ENCODE measurements at regions not wholly inside any gene's neighbourhood (a gene's known extent, or its start where the extent isn't known, plus 50 kb on each side); places are given as distances from the start of the nearest gene placed in this dataset.
A peak's percentile ranks its signal among the peaks of the same experiment; 100 is the strongest.

DNA sequence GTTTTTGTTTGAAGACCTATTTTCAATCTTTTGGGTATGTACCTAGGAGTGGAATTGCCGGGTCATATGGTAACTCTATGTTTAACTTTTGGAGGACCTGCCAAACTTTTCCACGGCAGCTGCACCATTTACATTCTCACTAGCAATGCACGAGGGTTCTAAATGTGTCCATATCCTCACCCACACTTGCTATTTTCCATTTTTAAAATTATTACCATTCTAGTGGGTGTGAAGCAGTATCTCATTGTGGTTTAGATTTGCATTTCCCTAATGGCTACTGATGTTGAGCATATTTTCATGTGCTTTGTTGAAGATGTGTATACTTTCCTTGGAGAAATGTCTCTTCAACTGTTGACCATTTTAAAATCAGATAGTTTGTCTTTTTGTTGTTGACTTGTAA is 60.3 kb upstream of the HAPSTR1 start:
- H4K20me1 ChIP-seq (ENCODE audit: insufficient read depth, low read length), result no peaks in the 10 kb centered on the region
- no peaks in the 10 kb centered on the region for H3K79me2 ChIP-seq (ENCODE audit: insufficient read depth, low read length)
- no peaks in the 10 kb centered on the region for H3K36me3 Mint-ChIP-seq
- H3K9me3 Mint-ChIP-seq, result peaks cover 3 to 6% (median 4%) of the 10 kb centered on the region in 7 donors
- H3K4me1 ChIP-seq (ENCODE audit: control insufficient read depth in 1 of 2, insufficient read depth in 2 of 2, low read length in 2 of 2), result no peaks in the 10 kb centered on the region
- H3K4me3 ChIP-seq (replicated peaks in 1 of 3; ENCODE audit: low read depth in 2 of 3, low read length in 3 of 3), result no peak overlapping the region
- no peak overlapping the region for H3K4me3 Mint-ChIP-seq
- H3K4me1 Mint-ChIP-seq, result peaks cover 1% of the 10 kb centered on the region
- no peaks in the 10 kb centered on the region for H3K36me3 ChIP-seq (replicated peaks in 1 of 2; ENCODE audit: control insufficient read depth in 1 of 2, insufficient read depth in 2 of 2, low read length in 2 of 2)
- no peak overlapping the region for H3K9ac ChIP-seq (ENCODE audit: insufficient read depth, low read length, poor library complexity, severe bottlenecking)
- no peak overlapping the region for H2AFZ ChIP-seq (ENCODE audit: insufficient read depth, low read depth, low read length, poor library complexity, severe bottlenecking)
- WGBS (ENCODE audit: insufficient coverage), result no CpG with 5 or more reads among the region's 3 CpGs
- no peak overlapping the region for H3K27ac Mint-ChIP-seq
- no peaks in the 10 kb centered on the region for H3K27me3 ChIP-seq (ENCODE audit: control insufficient read depth in 2 of 2, insufficient read depth in 2 of 2, low read length in 2 of 2)
- TF ChIP-seq, protein P1, sequence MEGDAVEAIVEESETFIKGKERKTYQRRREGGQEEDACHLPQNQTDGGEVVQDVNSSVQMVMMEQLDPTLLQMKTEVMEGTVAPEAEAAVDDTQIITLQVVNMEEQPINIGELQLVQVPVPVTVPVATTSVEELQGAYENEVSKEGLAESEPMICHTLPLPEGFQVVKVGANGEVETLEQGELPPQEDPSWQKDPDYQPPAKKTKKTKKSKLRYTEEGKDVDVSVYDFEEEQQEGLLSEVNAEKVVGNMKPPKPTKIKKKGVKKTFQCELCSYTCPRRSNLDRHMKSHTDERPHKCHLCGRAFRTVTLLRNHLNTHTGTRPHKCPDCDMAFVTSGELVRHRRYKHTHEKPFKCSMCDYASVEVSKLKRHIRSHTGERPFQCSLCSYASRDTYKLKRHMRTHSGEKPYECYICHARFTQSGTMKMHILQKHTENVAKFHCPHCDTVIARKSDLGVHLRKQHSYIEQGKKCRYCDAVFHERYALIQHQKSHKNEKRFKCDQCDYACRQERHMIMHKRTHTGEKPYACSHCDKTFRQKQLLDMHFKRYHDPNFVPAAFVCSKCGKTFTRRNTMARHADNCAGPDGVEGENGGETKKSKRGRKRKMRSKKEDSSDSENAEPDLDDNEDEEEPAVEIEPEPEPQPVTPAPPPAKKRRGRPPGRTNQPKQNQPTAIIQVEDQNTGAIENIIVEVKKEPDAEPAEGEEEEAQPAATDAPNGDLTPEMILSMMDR (IDR thresholded peaks at IDR 0.05), result no peak
- intact Hi-C loops (cut with micrococcal nuclease), result no loop called here
- no peak for DNase-seq
- no peaks in the 10 kb centered on the region for H3K9me3 ChIP-seq (replicated peaks in 1 of 2; ENCODE audit: control insufficient read depth in 1 of 2, insufficient read depth in 1 of 2, low read length in 2 of 2)
- no peak overlapping the region for H3K4me2 ChIP-seq (replicated peaks; ENCODE audit: extremely low read depth, low read length, poor library complexity, severe bottlenecking)
- no peak overlapping the region for H3K27ac ChIP-seq (ENCODE audit: low read depth in 1 of 2, low read length in 2 of 2)
- peaks cover 5 to 24% (median 6%) of the 10 kb centered on the region in 3 donors for H3K27me3 Mint-ChIP-seq (ENCODE audit: low read depth in 3 of 3)

DNA sequence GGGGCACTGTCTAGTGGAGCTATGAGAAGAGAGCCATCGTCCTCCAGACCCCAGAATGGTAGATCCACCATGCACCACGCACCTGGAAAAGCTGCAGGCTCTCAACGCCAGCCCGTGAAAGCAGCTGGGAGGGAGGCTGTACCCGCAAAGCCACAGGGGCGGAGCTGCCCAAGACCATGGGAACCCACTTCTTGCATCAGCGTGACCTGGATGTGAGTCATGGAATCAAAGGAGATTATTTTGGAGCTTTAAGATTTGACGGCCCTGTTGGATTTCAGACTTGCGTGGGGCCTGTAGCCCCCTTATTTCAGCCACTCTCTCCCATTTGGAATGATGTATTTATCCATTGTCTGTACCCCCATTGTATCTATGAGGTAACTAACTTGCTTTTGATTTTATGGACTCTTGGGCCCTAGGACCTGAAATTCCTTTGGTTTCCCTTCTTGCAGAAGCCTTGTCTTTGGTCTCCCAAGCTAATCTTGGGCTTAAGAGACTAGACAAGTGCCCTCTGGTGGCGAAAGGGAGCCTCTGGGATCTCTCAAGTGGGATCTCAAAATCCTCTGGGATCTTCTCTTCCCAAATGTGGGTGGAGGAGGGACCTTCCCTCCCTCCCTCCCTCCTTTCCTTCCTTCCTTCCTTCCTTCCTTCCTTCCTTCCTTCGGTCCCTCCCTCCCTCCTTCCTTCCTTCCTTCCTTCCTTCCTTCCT is 58.2 kb upstream of the HAPSTR1 start:
- Histone ChIP-seq H3K4me3 (replicated peaks in 1 of 3; ENCODE audit: low read depth in 2 of 3, low read length in 3 of 3) (no peak overlapping the region), H3K79me2 (ENCODE audit: insufficient read depth, low read length) (no peaks in the 10 kb centered on the region), H3K4me2 (replicated peaks; ENCODE audit: extremely low read depth, low read length, poor library complexity, severe bottlenecking) (no peak overlapping the region), H3K9ac (ENCODE audit: insufficient read depth, low read length, poor library complexity, severe bottlenecking) (no peak overlapping the region), H4K20me1 (ENCODE audit: insufficient read depth, low read length) (no peaks in the 10 kb centered on the region), H3K27ac (ENCODE audit: low read depth in 1 of 2, low read length in 2 of 2) (no peak overlapping the region), H3K4me1 (ENCODE audit: control insufficient read depth in 1 of 2, insufficient read depth in 2 of 2, low read length in 2 of 2) (no peaks in the 10 kb centered on the region), H3K9me3 (replicated peaks in 1 of 2; ENCODE audit: control insufficient read depth in 1 of 2, insufficient read depth in 1 of 2, low read length in 2 of 2) (no peaks in the 10 kb centered on the region), H2AFZ (ENCODE audit: insufficient read depth, low read depth, low read length, poor library complexity, severe bottlenecking) (no peak overlapping the region), H3K27me3 (ENCODE audit: control insufficient read depth in 2 of 2, insufficient read depth in 2 of 2, low read length in 2 of 2) (no peaks in the 10 kb centered on the region), H3K36me3 (replicated peaks in 1 of 2; ENCODE audit: control insufficient read depth in 1 of 2, insufficient read depth in 2 of 2, low read length in 2 of 2) (no peaks in the 10 kb centered on the region)
- Mint-ChIP-seq H3K4me1 (peaks cover 1% of the 10 kb centered on the region), H3K36me3 (no peaks in the 10 kb centered on the region), H3K27ac (no peak overlapping the region), H3K4me3 (no peak overlapping the region), H3K27me3 (ENCODE audit: low read depth in 3 of 3) (peaks cover 4 to 18% (median 5%) of the 10 kb centered on the region in 3 donors), H3K9me3 (peaks cover 3 to 6% (median 4%) of the 10 kb centered on the region in 7 donors)
- intact Hi-C loops (cut with micrococcal nuclease), result no loop called here
- 98% methylated on average over 5 of the region's 11 CpGs for WGBS (ENCODE audit: insufficient coverage)
- peak in 2 of 3 donors; percentile 20 to 23 for DNase-seq
- TF ChIP-seq, protein P1 (IDR thresholded peaks at IDR 0.05), result peak; percentile 50
